RWPE2 (cell line): ENCODE measurements at regions not wholly inside any gene's neighbourhood (a gene's known extent, or its start where the extent isn't known, plus 50 kb on each side); places are given as distances from the start of the nearest gene placed in this dataset.
"Not testable (repeated sequence)": the region's sequence is repeated elsewhere in the genome, so short reads cannot be mapped to it uniquely, and the experiment has no call there.

Experiments
- ATAC-seq: fragments of 200-7000 bp; cut with Tn5 transposase; 3 replicates; pipeline ENCODE4 v1.9.1; 2021; ENCODE audit warnings: low read depth
- DNase-seq: peaks from one replicate; pipeline ENCODE4 v3.0.0-alpha.2; 2020; ENCODE audit warnings: low spot score
- H3K27ac ChIP-seq: fragments of 450-650 bp; 2 replicates; pipeline ENCODE4 v1.5.1; 2017; ENCODE audit warnings: mild to moderate bottlenecking; ENCODE audit not compliant: poor library complexity, severe bottlenecking
- H3K27me3 ChIP-seq: fragments of 250-450 bp; sonication (Bioruptor Pico); 2 replicates; pipeline ENCODE4 v1.5.1; 2021; ENCODE audit warnings: mild to moderate bottlenecking, moderate library complexity; ENCODE audit not compliant: insufficient read depth, poor library complexity, severe bottlenecking
- H3K36me3 ChIP-seq: fragments of 250-450 bp; sonication (Bioruptor Pico); 2 replicates; pipeline ENCODE4 v1.5.1; 2020; ENCODE audit warnings: low read depth, mild to moderate bottlenecking, moderate library complexity
- H3K4me1 ChIP-seq: fragments of 250-450 bp; sonication (Bioruptor Pico); 2 replicates; pipeline ENCODE4 v1.5.1; 2021; ENCODE audit warnings: mild to moderate bottlenecking, moderate library complexity; ENCODE audit not compliant: insufficient read depth, poor library complexity, severe bottlenecking
- H3K4me3 ChIP-seq: fragments of 250-450 bp; sonication (Bioruptor Pico); 2 replicates; pipeline ENCODE4 v1.5.1; 2021; ENCODE audit warnings: mild to moderate bottlenecking, moderate library complexity; ENCODE audit not compliant: severe bottlenecking
- H3K9me3 ChIP-seq: fragments of 250-450 bp; sonication (Bioruptor Pico); 2 replicates; pipeline ENCODE4 v1.5.1; 2021; ENCODE audit warnings: mild to moderate bottlenecking, moderate library complexity; ENCODE audit not compliant: severe bottlenecking
- TF ChIP-seq, protein P1 (sequence below): fragments of 450-650 bp; IDR thresholded peaks from one replicate; pipeline ENCODE4 v1.5.1; 2017; ENCODE audit warnings: mild to moderate bottlenecking, moderate library complexity; ENCODE audit not compliant: poor library complexity, severe bottlenecking

DNA sequence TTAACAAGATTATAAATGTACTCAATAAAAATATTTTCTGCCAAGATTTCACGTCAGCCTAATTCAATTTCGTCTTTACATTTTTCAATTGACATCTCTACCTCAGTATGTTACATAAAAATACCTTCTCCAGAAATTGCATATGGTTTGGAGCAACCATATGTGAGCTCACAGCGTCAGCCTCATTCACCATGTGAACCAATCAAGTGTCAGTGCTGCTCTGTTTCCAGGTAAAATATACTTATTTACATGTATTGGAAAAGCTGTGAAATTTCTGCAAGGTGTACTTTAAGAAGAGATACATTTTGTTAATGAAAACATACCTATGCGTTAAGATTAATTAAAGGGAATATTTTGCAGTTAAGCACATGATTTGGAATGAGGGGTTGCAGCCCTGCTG is 110.7 kb upstream of the PRSS1 start:
- TF ChIP-seq, protein P1, sequence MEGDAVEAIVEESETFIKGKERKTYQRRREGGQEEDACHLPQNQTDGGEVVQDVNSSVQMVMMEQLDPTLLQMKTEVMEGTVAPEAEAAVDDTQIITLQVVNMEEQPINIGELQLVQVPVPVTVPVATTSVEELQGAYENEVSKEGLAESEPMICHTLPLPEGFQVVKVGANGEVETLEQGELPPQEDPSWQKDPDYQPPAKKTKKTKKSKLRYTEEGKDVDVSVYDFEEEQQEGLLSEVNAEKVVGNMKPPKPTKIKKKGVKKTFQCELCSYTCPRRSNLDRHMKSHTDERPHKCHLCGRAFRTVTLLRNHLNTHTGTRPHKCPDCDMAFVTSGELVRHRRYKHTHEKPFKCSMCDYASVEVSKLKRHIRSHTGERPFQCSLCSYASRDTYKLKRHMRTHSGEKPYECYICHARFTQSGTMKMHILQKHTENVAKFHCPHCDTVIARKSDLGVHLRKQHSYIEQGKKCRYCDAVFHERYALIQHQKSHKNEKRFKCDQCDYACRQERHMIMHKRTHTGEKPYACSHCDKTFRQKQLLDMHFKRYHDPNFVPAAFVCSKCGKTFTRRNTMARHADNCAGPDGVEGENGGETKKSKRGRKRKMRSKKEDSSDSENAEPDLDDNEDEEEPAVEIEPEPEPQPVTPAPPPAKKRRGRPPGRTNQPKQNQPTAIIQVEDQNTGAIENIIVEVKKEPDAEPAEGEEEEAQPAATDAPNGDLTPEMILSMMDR: no peak
- H3K4me1 ChIP-seq: no peaks in the 10 kb centered on the region
- peaks cover 1% of the 10 kb centered on the region for H3K9me3 ChIP-seq
- ATAC-seq: no peak
- no peak overlapping the region for H3K4me3 ChIP-seq
- DNase-seq: no peak
- H3K27ac ChIP-seq: no peak overlapping the region
- H3K36me3 ChIP-seq: no peaks in the 10 kb centered on the region
- peaks cover 19% of the 10 kb centered on the region for H3K27me3 ChIP-seq

DNA sequence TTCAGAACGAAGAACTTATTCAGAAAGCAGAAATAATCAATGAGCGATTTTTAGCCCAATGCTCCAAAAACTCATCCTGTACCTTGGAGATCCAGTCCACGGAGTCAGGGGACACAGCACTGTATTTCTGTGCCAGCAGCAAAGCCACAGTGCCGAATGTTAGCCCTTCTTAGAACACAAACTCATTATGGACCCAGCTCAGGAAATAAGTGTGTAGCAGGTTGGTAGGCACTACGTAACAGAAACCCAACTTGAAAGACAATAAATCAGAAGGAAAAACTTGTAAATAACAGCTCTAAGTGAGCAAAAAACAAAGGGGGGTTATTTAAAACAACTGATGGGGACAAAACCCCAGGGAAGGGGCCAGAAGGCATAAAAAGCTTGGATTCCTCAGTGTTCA is 112.0 kb upstream of the PRSS1 start:
- Histone ChIP-seq H3K27ac (no peak overlapping the region), H3K4me3 (no peak overlapping the region), H3K9me3 (peaks cover 1% of the 10 kb centered on the region), H3K27me3 (peaks cover 6% of the 10 kb centered on the region), H3K36me3 (no peaks in the 10 kb centered on the region), H3K4me1 (no peaks in the 10 kb centered on the region)
- TF ChIP-seq, protein P1: no peak
- ATAC-seq: no peak
- no peak for DNase-seq

DNA sequence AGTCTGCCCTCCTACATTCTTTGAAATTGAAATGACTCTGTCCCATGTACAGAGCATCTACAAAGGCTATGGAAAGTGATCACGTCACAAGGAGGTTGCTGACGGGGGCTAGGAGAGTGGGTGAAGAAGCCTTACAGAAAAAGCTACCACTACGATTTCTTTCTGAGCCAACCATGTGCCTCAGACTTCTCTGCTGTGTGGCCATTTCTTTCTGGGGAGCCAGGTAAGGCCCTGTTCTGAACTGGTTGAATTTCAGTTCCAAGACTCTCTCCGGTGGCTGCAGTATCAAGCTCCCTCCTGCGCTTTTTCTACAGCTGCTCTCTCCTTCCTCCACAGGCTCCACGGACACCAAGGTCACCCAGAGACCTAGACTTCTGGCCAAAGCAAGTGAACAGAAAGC is 112.5 kb upstream of the PRSS1 start:
- Histone ChIP-seq H3K27ac (no peak overlapping the region), H3K4me3 (no peak overlapping the region), H3K36me3 (no peaks in the 10 kb centered on the region), H3K27me3 (peaks cover 2% of the 10 kb centered on the region), H3K4me1 (no peaks in the 10 kb centered on the region), H3K9me3 (peaks cover 1% of the 10 kb centered on the region)
- no peak for ATAC-seq
- no peak for DNase-seq
- TF ChIP-seq, protein P1: no peak

DNA sequence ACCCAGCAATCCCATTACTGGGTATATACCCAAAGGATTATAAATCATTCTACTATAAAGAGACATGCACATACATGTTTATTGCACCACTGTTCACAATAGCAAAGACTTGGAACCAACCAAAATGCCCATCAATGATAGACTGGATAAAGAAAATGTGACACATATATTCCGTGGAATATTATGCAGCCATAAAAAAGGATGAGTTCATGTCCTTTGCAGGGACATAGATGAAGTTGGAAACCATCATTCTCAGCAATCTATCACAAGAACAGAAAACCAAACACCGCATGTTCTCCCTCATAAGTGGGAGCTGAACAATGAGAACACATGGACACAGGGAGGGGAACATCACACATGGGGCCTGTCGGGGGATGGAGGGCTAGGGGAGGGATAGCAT is 113.2 kb upstream of the PRSS1 start:
- not testable (repeated sequence) for H3K4me3 ChIP-seq, H3K27ac ChIP-seq, H3K36me3 ChIP-seq, H3K4me1 ChIP-seq, H3K27me3 ChIP-seq, H3K9me3 ChIP-seq, DNase-seq, ATAC-seq

DNA sequence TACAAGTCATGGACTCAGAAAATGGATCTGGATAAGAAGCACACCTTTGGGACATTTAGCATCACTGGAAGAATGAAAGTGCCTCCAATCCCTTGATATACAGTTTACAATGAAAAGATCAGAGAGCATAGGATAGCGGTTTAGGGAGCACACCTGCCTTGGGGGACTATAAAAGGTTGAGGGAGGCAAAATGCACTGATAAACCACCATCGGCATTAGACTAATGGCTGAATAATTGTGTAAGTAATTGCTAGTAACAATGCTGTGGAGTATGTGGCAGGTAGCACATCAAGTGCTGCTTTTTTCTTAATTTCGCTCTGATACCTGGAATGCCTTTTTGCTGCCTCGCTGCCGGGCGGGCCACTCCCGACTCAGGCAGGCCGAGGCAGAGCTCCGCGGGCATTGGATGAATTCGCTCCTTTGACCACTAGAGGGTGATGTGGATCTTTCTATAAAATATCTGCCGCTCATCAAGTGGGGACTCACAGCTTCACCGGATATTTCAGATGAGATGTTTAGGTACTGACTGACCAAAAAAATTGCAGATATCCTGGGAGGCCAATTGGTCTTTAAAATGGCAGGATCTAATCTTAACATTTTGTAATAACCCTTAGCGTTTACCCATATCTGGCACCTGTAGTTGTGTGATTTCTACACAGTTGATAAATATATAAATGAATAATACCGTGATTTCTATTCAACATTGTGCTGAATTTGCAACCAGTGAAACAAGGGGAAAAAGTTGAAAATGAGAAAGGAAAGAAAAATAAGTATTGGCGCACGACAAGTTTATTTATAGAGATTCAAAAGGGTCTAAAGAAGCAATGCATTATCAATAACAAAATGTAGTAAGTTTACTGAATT is 116.8 kb upstream of the PRSS1 start:
- no peaks in the 10 kb centered on the region for H3K27me3 ChIP-seq
- no peak overlapping the region for H3K27ac ChIP-seq
- TF ChIP-seq, protein P1: peak; percentile 89
- H3K36me3 ChIP-seq: no peaks in the 10 kb centered on the region
- peak; percentile 95 for ATAC-seq
- H3K4me3 ChIP-seq: no peak overlapping the region
- no peaks in the 10 kb centered on the region for H3K4me1 ChIP-seq
- DNase-seq: no peak
- no peaks in the 10 kb centered on the region for H3K9me3 ChIP-seq
